GM10248 (cell line): ENCODE measurements at regions not wholly inside any gene's neighbourhood (a gene's known extent, or its start where the extent isn't known, plus 50 kb on each side); places are given as distances from the start of the nearest gene placed in this dataset.

ENCODE experiments used
- CTCF ChIA-PET: fragments of 300-600 bp; sonication (Branson Sonifier 250); formaldehyde crosslinking; extraction: SDS; loops from one replicate; lab custom pipeline; 2021; ENCODE audit warnings: antibody characterized with exemption; lab: Yijun Ruan, JAX
- POLR2A ChIA-PET: fragments of 350-650 bp; sonication (Branson Sonifier 250); formaldehyde crosslinking; extraction: SDS; loops from one replicate; lab custom pipeline; 2020; ENCODE audit warnings: antibody characterized with exemption; lab: Yijun Ruan, JAX
- DNase-seq: peaks from one replicate; pipeline ENCODE4 v3.0.0; 2012; ENCODE audit errors: extremely low spot score
- CTCF ChIP-seq: IDR thresholded peaks from 2 replicates; pipeline ENCODE4 v1.5.1; 2012; ENCODE audit warnings: mild to moderate bottlenecking, low read depth; ENCODE audit errors: extremely low read depth, missing control alignments, control extremely low read depth

- ChIA-PET POLR2A (no interaction called here), CTCF (no interaction called here)
- DNase-seq, result no peak
- no peak for TF ChIP-seq CTCF
These were observed 71.1 kb downstream of the MRM1 start for GRCh38 chr17:36672403-36672918.

DNA sequence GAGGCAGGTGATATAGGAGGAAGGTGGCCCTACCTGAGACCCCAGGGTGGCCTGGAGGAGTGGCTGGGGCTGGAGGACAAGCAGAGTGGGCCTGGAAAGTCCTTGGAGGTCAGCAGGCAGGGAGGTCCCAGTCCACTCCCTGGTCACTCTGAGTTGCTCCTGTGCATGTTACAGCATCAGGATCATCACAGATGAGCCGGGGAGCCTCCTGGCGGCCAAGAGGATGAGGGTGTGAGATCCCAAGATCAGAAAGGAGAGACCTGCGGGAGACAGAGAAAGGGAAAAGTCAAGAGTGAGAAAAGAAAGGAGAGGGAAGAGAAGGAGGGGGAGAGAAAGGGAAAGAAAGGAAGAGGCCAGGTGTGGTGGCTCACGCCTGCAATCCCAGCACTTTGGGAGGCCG is 71.7 kb downstream of the MRM1 start:
- ChIA-PET POLR2A (no interaction called here), CTCF (no interaction called here)
- DNase-seq, result no peak
- no peak for TF ChIP-seq CTCF

DNA sequence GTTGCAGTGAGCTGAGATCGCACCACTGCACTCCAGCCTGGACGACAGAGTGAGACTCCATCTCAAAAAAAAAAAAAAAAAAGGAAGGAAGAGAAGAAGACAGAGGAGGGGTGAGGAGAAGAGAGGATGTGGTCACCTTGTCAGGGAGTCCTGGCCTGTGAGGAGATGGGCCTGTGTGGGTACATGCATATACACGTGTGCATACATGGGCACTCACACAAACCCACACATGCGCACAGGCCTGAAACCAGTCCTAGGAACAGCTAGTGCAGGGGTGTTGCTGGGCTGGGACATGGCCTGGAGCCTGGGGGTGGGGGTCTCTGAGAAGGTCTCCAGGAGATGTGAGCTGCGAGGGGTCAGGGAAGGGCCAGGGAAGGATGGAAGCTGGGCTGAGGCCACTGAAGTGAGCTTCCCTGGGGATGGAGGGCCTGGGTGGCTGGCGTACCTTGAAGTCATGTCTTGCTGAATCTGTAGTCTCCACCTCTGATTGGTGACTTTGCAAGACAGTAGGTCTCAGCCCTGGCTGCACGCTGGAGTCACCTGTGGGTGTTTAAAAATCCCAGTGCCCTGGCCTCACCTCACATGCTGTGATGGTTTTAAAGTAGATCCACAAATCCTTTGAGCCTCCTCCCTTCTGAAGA is 72.4 kb downstream of the MRM1 start:
- ChIA-PET POLR2A (no interaction called here), CTCF (no interaction called here)
- DNase-seq, result no peak
- no peak for TF ChIP-seq CTCF

DNA sequence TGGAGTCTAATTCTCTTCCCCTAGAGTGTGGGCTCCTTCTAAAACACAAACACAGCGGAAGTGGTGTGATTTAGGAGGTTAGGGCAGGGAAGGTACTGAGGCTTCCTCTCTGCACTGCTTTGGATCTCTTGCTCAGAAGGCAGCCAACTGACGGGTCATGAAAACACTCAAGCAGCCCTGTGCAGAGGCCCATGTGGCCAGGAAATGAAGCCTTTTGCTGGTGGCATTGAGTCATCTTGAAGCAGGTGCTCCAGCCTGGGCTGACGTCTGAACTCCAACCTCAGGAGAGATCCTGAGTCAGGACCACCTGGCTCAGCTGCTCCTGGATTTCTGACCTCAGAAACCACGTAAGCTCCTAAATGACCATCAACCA is 72.9 kb downstream of the MRM1 start:
- no peak for DNase-seq
- TF ChIP-seq CTCF, result no peak
- CTCF ChIA-PET, result no interaction called here

GRCh38 chr17:36675250-36675649 is 73.9 kb downstream of the MRM1 start:
- ChIA-PET CTCF (no interaction called here), POLR2A (no interaction called here)
- no peak for TF ChIP-seq CTCF
- no peak for DNase-seq

More for the DNA sequence above, 72.9 kb downstream of the MRM1 start:
- POLR2A ChIA-PET, result no interaction called here

GRCh38 chr17:36675786-36676185 is 74.4 kb downstream of the MRM1 start:
- POLR2A ChIA-PET, result no interaction called here

More at GRCh38 chr17:36675786-36676185, 74.4 kb downstream of the MRM1 start:
- CTCF ChIA-PET, result no interaction called here
- DNase-seq, result no peak
- no peak for TF ChIP-seq CTCF
